ENCODE measurements at regions not wholly inside any gene's neighbourhood (a gene's known extent, or its start where the extent isn't known, plus 50 kb on each side); places are given as distances from the start of the nearest gene placed in this dataset.
A peak's percentile ranks its signal among the peaks of the same experiment; 100 is the strongest.
"Not testable (repeated sequence)": the region's sequence is repeated elsewhere in the genome, so short reads cannot be mapped to it uniquely, and the experiment has no call there.

GRCh38 chr7:142470544-142470830 lies 212.6 kb upstream of the PRSS58 start:
- DNase-seq (ENCODE audit: low read depth, low spot score): no peak
- no peak for TF ChIP-seq CTCF (IDR thresholded peaks at IDR 0.05; ENCODE audit: low read depth, low read length)
- in situ Hi-C loops (cut with HindIII; ENCODE audit: low sequenced_read_pairs): no loop called here
- no peak overlapping the region for H3K4me3 ChIP-seq (ENCODE audit: low read depth, low read length)

- no peak for TF ChIP-seq CTCF (IDR thresholded peaks at IDR 0.05; ENCODE audit: low read depth, low read length)
- in situ Hi-C loops (cut with HindIII; ENCODE audit: low sequenced_read_pairs): no loop called here
- no peak overlapping the region for H3K4me3 ChIP-seq (ENCODE audit: low read depth, low read length)
- DNase-seq (ENCODE audit: low read depth, low spot score): no peak
Observed at GRCh38 chr7:142469696-142470543, 212.1 kb upstream of the PRSS58 start.

- DNase-seq (ENCODE audit: low read depth, low spot score): no peak
- no peak for TF ChIP-seq CTCF (IDR thresholded peaks at IDR 0.05; ENCODE audit: low read depth, low read length)
- in situ Hi-C loops (cut with HindIII; ENCODE audit: low sequenced_read_pairs): no loop called here
- no peak overlapping the region for H3K4me3 ChIP-seq (ENCODE audit: low read depth, low read length)
Observed at GRCh38 chr7:142468871-142469665, 211.2 kb upstream of the PRSS58 start.

- TF ChIP-seq CTCF (IDR thresholded peaks at IDR 0.05; ENCODE audit: low read depth, low read length): peak; percentile 11
- DNase-seq (ENCODE audit: low read depth, low spot score); H3K4me3 ChIP-seq (ENCODE audit: low read depth, low read length); in situ Hi-C loops (cut with HindIII; ENCODE audit: low sequenced_read_pairs): not testable (repeated sequence)
Observed at GRCh38 chr7:142467056-142467655, 209.3 kb upstream of the PRSS58 start.

GRCh38 chr7:142463401-142463850 lies 205.6 kb upstream of the PRSS58 start:
- in situ Hi-C loops (cut with HindIII; ENCODE audit: low sequenced_read_pairs): no loop called here
- DNase-seq (ENCODE audit: low read depth, low spot score): no peak
- no peak for TF ChIP-seq CTCF (IDR thresholded peaks at IDR 0.05; ENCODE audit: low read depth, low read length)
- H3K4me3 ChIP-seq (ENCODE audit: low read depth, low read length): no peak overlapping the region

- H3K4me3 ChIP-seq (ENCODE audit: low read depth, low read length): no peak overlapping the region
- peak; percentile 90 for DNase-seq (ENCODE audit: low read depth, low spot score)
- TF ChIP-seq CTCF (IDR thresholded peaks at IDR 0.05; ENCODE audit: low read depth, low read length): no peak
- in situ Hi-C loops (cut with HindIII; ENCODE audit: low sequenced_read_pairs): no loop called here
Observed at GRCh38 chr7:142461437-142461836, 203.6 kb upstream of the PRSS58 start.
